ENCODE measurements at regions not wholly inside any gene's neighbourhood (a gene's known extent, or its start where the extent isn't known, plus 50 kb on each side); places are given as distances from the start of the nearest gene placed in this dataset.

- no peak for DNase-seq (ENCODE audit: low read depth)
Measured at GRCh38 chr4:15130441-15130840, 128.2 kb downstream of the CPEB2 start.

DNA sequence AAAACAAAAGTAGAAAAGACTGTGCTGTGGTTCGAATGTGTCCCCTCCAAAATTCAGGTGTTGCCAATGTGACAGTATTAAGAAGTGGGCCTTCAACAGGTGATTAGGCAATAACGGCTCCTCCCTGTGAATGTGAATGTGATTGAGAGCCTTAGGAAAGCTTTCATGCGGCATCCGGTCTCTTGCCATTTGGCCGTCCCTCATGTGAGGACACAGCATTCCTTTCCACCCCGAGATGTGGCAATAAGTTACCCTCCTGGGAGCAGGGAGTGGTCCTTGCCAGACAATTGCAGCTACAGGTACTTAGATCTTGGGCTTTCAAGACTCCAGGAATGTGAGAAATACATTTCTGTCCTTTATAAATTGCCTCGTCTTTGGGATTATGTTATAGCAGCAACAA, 129.3 kb downstream of the CPEB2 start:
- no peak for DNase-seq (ENCODE audit: low read depth)

- DNase-seq (ENCODE audit: low read depth), result no peak
Measured at GRCh38 chr4:15132739-15133138, 130.5 kb downstream of the CPEB2 start.

GRCh38 chr4:15139599-15139998, 137.3 kb downstream of the CPEB2 start:
- DNase-seq (ENCODE audit: low read depth), result no peak

- no peak for DNase-seq (ENCODE audit: low read depth)
Measured at GRCh38 chr4:15142201-15142600, 139.9 kb downstream of the CPEB2 start.

GRCh38 chr4:15143551-15143950, 141.3 kb downstream of the CPEB2 start:
- no peak for DNase-seq (ENCODE audit: low read depth)

- DNase-seq (ENCODE audit: low read depth), result no peak
Measured at GRCh38 chr4:15144249-15144966, 142.1 kb downstream of the CPEB2 start.

GRCh38 chr4:15144967-15145295, 142.7 kb downstream of the CPEB2 start:
- DNase-seq (ENCODE audit: low read depth), result no peak

- DNase-seq (ENCODE audit: low read depth), result no peak
Measured at GRCh38 chr4:15145709-15146108, 143.4 kb downstream of the CPEB2 start.

- DNase-seq (ENCODE audit: low read depth), result no peak
Measured at GRCh38 chr4:15147714-15148113, 145.4 kb downstream of the CPEB2 start.

DNA sequence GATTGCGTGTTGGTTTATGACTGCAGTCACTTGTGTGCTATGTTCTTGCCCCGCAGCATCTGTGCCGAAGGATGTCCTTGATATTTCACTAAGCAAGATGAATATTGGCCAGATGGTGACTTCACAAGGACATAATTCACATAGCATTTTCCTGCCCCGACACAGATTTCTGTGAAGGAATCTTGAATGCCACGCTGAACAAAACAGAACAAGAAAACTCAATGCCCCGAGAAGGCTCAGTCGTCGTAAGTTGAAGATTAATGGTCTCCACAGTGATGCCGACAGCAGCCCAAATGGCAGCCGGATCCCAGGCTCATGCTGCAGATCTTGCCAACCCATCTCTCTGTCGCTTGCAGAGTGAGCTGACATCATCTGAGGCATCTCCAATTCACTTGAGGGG, 145.9 kb downstream of the CPEB2 start:
- no peak for DNase-seq (ENCODE audit: low read depth)

GRCh38 chr4:15148691-15149090, 146.4 kb downstream of the CPEB2 start:
- DNase-seq (ENCODE audit: low read depth), result no peak

- no peak for DNase-seq (ENCODE audit: low read depth)
Measured at GRCh38 chr4:15149234-15149838, 147.1 kb downstream of the CPEB2 start.

GRCh38 chr4:15149839-15150592, 147.7 kb downstream of the CPEB2 start:
- DNase-seq (ENCODE audit: low read depth), result no peak

DNA sequence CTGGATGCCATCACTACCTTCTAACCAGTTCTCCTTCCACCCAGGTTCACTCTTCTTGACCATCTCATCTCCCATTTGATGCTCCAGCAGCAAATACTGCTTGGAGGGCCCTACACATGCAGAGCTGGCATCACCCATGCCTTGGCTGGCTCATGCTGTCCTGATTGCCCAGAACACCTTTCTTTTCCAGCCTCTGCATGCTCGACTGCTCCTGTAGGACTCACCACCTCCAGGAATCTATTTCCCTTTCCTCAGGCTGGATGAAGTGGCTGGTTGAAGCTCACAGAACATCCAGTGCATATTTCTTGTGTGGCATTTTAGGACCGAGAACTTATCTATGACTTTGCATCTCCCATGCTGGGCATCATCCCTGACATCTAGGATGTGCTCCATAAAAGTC, 148.3 kb downstream of the CPEB2 start:
- DNase-seq (ENCODE audit: low read depth), result no peak

DNA sequence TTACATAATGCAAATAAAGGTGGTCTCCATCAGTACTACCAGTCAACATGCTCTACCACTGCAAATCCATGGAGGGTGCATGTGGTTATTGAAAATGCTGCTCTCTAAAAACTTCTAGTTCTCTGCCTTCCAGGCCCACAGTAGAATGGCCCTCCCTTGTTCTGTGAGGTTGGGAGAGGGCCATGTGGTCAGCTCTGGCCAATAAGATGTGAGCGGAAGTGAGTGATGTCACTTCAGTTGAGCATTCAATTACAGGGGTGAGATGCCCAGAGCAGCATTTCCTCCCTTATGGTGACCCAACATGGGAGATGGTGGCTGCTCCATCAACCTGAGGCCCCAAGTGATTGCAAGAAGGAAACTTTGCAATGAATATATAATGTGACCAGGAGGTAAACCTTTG, 148.8 kb downstream of the CPEB2 start:
- DNase-seq (ENCODE audit: low read depth), result no peak

- DNase-seq (ENCODE audit: low read depth), result no peak
Measured at GRCh38 chr4:15153662-15154061, 151.4 kb downstream of the CPEB2 start.

DNA sequence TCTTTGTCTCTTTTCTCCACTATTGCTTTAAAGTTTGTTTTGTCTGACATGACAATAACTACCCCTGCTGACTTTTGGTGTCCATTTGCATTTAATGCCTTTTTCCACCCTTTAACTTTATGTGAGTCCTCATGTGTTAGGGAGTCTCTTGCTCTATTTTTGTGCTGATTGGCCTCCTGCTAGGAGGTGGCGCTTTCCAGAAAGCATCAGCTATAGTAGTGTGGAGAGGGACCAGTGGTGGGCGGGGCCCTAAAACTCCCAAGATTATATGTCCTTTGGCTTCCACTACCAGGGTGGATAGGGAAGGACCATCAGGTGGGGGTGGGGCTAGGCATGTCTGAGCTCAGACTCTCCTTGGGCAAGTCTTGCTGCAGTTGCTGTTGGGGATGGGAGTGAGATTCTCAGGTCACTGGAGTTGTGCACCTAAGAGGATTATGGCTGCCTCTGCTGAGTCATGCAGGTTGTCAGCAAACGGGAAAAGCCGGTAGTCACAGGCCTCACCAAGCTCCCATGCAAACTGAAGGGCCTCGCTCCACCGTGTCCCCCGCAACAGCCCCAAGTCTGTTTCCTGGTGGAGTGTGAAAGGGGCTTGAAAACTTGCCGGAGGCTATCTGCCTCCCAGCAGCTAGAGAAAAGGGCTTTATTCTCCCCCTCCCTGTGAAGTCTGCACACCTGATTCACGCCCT, 156.3 kb downstream of the CPEB2 start:
- DNase-seq (ENCODE audit: low read depth), result no peak

DNA sequence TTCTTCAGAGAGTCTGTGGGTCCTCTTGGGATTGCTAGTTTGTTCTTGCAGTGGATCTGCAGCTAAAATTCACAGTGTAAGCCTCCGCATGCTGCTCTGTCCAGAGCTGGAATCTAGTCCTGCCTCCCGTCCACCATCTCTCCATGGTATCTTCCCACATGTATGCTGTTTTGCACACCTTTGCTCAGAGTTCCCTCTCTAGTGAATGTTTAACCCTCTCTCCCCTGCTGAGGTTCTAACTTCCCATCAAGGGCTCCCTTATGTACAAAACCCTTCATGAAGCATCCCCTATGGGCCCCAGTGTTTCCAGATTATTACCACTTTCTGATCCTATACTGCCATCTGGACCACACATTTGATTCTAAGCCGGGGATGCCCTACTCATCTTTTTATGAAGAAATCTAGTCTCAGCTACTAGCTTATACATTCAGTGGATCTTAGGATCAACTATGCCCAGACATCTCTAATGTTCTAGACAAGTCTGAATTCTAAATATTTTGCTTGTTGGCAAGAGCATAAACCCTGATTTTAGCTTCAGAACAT, 157.3 kb downstream of the CPEB2 start:
- DNase-seq (ENCODE audit: low read depth), result no peak

- no peak for DNase-seq (ENCODE audit: low read depth)
Measured at GRCh38 chr4:15161439-15161838, 159.2 kb downstream of the CPEB2 start.

- no peak for DNase-seq (ENCODE audit: low read depth)
Measured at GRCh38 chr4:15162046-15162445, 159.8 kb downstream of the CPEB2 start.

GRCh38 chr4:15162465-15163283, 160.4 kb downstream of the CPEB2 start:
- no peak for DNase-seq (ENCODE audit: low read depth)
